ENCODE measurements at regions not wholly inside any gene's neighbourhood (a gene's known extent, or its start where the extent isn't known, plus 50 kb on each side); places are given as distances from the start of the nearest gene placed in this dataset.
A peak's percentile ranks its signal among the peaks of the same experiment; 100 is the strongest.

GRCh38 chr12:93048656-93049055 lies 119.6 kb upstream of the EEA1 start:
- no peaks in the 10 kb centered on the region for H3K27me3 ChIP-seq (ENCODE audit: low read depth)
- H3K36me3 ChIP-seq = no peaks in the 10 kb centered on the region
- H3K27ac ChIP-seq (replicated peaks) = no peak overlapping the region
- no peak for DNase-seq
- H3K4me1 ChIP-seq = peaks cover 12% of the 10 kb centered on the region
- intact Hi-C loops (cut with micrococcal nuclease) = no loop called here
- H3K9me3 ChIP-seq (replicated peaks) = no peaks in the 10 kb centered on the region
- no peak overlapping the region for H3K4me3 ChIP-seq
- TF ChIP-seq CTCF (IDR thresholded peaks at IDR 0.05; ENCODE audit: borderline replicate concordance) = no peak

DNA sequence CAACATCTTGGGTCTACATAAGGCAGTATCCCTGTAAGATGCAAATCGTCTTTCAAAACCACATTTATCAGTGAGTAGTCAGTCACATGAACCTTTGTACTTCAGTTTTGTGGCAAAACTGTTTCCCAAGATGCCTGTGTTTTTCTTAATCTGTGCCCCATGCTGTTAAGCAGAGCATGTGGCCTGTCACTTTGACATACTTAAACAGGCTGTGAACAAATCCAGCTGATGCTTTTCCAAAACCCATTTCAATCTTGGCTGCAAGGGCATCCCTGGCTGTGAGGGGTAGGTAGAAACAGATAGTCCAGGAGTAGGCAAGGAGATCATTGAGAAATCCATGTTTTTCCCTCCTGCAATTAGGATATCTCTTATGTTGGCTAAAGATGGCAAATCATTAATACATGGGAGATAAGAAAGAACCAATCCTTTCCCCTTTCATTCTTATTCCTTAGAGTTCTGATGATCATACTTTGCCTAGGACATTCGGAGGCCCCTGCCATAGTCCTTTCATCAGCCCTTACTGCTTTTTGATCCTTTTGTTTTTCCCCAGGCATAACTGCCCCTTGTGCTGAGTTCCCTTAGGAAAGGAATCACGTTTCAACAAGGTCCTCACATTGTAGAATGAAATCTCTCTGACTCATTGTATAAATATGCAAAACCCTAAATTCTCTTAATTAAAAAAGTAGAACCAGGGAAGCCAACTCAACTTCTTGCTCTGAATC lies 121.1 kb upstream of the EEA1 start:
- peaks cover 12% of the 10 kb centered on the region for H3K4me1 ChIP-seq
- H3K36me3 ChIP-seq = no peaks in the 10 kb centered on the region
- DNase-seq = no peak
- intact Hi-C loops (cut with micrococcal nuclease) = no loop called here
- TF ChIP-seq CTCF (IDR thresholded peaks at IDR 0.05; ENCODE audit: borderline replicate concordance) = no peak
- H3K9me3 ChIP-seq (replicated peaks) = no peaks in the 10 kb centered on the region
- no peak overlapping the region for H3K4me3 ChIP-seq
- no peaks in the 10 kb centered on the region for H3K27me3 ChIP-seq (ENCODE audit: low read depth)
- peak overlapping the region; percentile 57 for H3K27ac ChIP-seq (replicated peaks)

DNA sequence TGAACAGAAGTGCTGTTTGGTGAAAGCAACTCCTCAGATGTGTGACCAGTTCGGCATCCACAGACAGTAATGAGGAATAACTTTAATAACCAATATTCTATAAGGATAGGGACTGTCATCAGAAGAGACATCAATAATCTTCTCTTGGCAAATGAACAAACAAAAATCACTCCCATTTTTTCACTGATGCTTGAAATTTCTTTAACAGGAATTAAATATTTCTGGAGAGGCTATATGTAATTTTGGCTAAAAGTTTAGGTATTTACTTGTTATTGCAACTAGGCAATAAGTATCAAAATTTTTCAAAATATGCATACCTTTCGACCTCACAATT lies 121.6 kb upstream of the EEA1 start:
- H3K27me3 ChIP-seq (ENCODE audit: low read depth) = no peaks in the 10 kb centered on the region
- H3K36me3 ChIP-seq = no peaks in the 10 kb centered on the region
- H3K4me3 ChIP-seq = no peak overlapping the region
- TF ChIP-seq CTCF (IDR thresholded peaks at IDR 0.05; ENCODE audit: borderline replicate concordance) = no peak
- peaks cover 12% of the 10 kb centered on the region for H3K4me1 ChIP-seq
- H3K27ac ChIP-seq (replicated peaks) = peak overlapping the region; percentile 57
- intact Hi-C loops (cut with micrococcal nuclease) = no loop called here
- DNase-seq = no peak
- no peaks in the 10 kb centered on the region for H3K9me3 ChIP-seq (replicated peaks)

GRCh38 chr12:93054021-93054420 lies 124.9 kb upstream of the EEA1 start:
- Histone ChIP-seq H3K4me1 (peaks cover 12% of the 10 kb centered on the region), H3K9me3 (replicated peaks) (no peaks in the 10 kb centered on the region), H3K4me3 (no peak overlapping the region), H3K27ac (replicated peaks) (no peak overlapping the region), H3K36me3 (no peaks in the 10 kb centered on the region), H3K27me3 (ENCODE audit: low read depth) (no peaks in the 10 kb centered on the region)
- TF ChIP-seq CTCF (IDR thresholded peaks at IDR 0.05; ENCODE audit: borderline replicate concordance) = no peak
- DNase-seq = no peak
- intact Hi-C loops (cut with micrococcal nuclease) = no loop called here

DNA sequence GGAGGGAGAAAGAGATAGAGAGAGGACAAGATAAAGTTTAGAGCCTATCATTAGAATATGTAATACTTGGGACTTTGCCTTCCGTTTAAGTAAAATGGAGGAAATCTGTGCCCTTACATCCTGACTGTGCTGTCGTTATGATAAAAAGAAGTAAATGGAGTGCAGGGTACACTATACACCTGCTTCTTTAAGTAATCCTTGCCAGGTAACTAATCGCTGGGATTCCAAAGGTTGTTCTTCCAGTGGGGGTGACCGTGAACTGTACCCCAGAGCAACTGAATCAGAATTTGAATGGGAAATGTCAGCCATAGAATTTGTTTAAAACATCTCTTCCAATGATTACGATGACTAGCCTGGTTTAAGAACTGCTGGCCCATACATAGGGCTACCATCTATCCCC lies 126.1 kb upstream of the EEA1 start:
- no peak for DNase-seq
- intact Hi-C loops (cut with micrococcal nuclease) = no loop called here
- H3K9me3 ChIP-seq (replicated peaks) = no peaks in the 10 kb centered on the region
- H3K4me1 ChIP-seq = peaks cover 14% of the 10 kb centered on the region
- no peak for TF ChIP-seq CTCF (IDR thresholded peaks at IDR 0.05; ENCODE audit: borderline replicate concordance)
- no peak overlapping the region for H3K4me3 ChIP-seq
- no peaks in the 10 kb centered on the region for H3K27me3 ChIP-seq (ENCODE audit: low read depth)
- H3K36me3 ChIP-seq = no peaks in the 10 kb centered on the region
- no peak overlapping the region for H3K27ac ChIP-seq (replicated peaks)
